Activated CD8-positive, alpha-beta memory T cell treated with anti-CD3 and anti-CD28 coated beads for 48 hours (primary cell): ENCODE measurements at regions not wholly inside any gene's neighbourhood (a gene's known extent, or its start where the extent isn't known, plus 50 kb on each side); places are given as distances from the start of the nearest gene placed in this dataset.
"Not testable (repeated sequence)": the region's sequence is repeated elsewhere in the genome, so short reads cannot be mapped to it uniquely, and the experiment has no call there.

Experiments
- DNase-seq, 3 experiments: peaks; one replicate each; pipeline ENCODE4 v3.0.0-alpha.2; 2020; ENCODE audit warnings: low read depth in 2 of 3, low spot score in 2 of 3

- no peak for DNase-seq
These were observed 122.8 kb upstream of the MAP3K1 start for GRCh38 chr5:56692359-56693219.

GRCh38 chr5:56688402-56688801 lies 126.9 kb upstream of the MAP3K1 start:
- DNase-seq, result no peak

DNA sequence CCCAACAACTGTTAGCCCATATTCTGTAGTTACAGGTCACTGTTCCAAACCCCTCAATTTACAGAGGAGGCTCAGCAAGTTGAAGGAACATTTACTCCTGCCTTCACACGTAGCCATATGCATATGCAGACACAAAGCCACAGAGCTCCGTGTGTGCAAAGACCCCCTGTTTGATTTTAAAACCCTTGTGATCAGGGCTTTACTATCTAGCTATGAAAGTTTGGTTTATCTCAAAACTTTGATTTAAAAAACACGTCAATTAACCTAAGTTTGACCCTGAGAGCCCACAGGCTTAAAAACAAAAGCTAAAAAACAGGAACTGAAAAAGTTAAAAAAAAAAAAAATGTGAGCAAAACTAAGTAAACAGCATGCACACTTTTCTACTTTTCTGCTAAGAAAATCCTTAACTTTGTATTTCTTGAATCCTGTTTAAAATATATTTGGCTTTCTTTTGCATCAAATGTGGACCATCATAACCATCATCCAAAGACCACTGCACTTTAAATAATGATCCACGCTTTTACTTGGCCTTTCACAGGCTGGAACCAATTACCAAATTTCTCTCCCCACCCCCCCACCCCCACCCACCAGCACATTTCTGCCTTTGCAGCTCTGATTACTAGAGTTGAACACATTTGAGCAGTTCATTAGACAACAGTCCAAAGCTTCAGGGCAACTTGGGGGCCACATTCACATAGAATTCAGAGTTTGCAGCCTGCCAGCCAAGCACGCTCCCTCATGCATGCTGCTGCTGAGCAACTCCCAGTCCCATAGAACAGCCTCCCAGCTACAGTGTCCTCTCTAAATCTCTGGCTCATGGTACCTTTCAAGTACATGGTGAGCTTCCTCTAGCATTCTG lies 128.8 kb upstream of the MAP3K1 start:
- no peak for DNase-seq

DNA sequence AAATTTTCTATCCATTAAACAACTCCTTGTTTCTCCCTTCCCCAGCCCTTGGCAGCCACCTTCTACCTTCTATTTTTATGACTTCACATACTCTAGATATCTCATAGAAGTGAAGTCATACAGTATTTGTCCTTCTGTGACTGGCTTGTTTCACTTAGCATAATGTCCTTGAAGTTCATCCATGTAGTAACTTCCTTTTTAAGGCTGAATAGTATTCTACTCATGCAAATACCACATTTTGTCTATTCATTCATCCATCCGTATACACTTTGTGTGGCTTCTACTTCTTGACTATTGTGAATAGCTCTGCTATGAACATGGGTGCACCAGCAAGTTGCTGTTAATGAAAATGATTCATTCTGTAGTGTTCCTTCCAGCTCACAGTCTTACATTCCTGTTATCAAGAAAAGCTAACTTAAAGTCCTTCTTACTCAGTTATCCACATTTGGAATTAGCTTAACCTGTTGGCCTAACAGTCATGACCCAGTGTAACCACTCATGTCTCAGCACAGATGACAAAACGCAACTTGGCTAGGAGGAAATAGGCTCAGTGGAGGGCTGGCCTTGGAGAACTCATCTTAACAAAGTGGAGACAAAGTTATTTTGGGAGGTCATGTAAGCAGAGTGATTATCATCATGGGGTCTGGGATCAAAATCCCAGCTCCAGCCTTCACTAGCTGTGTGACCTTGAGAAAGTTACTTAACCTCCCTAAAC lies 129.7 kb upstream of the MAP3K1 start:
- DNase-seq, result no peak

DNA sequence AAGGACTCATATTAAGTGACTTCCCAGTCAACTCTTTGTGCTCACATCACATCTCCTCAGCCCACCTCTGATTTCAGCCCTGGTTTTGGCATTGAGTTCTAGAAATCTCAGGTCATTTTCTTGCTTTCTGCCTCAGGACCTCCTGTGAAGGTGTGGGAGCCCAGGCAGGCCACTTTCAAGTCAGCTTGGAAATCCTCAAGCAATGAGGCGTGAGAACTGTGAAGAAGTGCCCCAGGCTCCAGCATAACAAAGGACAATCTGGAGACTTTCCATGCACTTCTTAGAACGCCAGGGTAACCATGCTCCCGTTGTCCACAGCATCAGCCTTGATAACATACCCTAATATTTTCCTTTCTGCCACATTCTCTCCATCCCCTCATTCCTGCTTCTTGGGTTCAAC lies 131.2 kb upstream of the MAP3K1 start:
- DNase-seq, result no peak

DNA sequence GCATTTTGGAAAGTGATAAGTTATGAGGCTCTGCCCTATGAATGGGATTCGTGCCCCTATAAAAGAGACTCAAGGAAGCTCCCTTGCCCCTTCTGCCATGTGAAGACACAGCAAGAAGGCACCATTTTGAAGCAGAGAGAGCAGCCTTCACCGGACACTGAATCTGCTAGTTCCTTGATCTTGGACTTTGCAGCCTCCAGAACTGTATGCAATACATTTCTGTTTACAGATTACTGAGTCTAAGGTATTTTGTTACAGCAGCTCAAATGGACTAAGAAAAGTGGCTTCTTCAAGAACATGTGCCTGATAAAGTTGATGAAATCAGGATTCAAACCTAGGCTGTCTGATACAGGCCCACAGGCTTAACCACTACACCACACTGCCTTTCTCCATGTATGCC lies 131.6 kb upstream of the MAP3K1 start:
- no peak for DNase-seq

DNA sequence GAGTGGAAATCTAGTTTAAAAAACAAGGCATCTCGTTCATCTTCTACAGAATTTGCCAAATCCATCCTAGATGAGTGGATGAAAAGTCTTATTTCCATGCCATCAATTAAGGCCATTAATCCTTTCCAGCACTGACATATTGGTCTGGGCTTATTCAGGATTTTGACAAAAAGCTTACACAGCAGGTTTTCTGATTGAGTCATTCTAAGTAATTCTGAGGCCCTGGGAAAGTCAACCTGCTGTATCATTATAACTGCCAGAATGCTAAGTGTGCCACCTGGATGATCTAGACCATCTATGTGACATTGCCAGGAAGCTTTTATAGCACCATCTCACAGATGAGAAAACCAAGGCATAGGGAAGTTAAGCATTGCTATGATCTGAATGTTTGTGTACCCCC lies 132.1 kb upstream of the MAP3K1 start:
- DNase-seq, result no peak

DNA sequence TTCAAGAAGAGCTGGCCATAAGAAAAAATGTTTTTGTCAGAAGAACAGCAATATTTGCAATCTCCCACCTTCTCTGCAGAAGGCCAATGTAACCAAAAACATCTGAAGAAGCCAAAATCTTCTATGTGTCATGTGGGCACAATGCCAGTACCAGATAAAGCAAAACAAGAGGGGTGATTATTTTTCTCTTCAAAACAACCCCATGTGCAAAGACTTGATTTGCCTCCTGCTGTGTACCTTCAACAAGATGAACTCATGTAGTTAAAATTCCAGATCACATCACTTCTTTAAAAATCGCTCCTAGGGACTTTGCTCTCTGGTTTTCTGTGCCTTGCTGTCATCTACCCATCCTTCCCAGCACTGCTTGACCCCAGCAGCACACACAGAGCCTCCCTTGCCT lies 134.0 kb upstream of the MAP3K1 start:
- DNase-seq, result no peak

DNA sequence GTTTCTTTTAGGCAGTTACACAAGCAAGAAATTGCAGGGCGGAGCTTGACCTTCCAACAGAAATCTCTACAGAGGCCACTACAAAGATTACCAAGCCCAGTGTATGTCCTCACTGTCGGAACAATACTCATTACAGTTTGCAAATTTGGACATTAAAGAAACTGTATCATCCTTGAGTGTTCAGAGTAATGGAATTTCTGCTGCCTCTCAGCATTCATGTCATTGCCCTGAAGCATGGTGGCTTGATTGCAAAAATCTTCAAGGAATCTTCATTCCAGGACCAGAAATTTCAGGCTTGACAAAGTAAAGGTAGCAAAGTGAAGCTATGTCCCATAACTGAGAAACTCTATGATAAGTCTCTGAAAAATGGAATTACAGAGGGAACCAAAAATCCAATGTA lies 134.6 kb upstream of the MAP3K1 start:
- no peak for DNase-seq

GRCh38 chr5:56677690-56678305 lies 137.6 kb upstream of the MAP3K1 start:
- no peak for DNase-seq

DNA sequence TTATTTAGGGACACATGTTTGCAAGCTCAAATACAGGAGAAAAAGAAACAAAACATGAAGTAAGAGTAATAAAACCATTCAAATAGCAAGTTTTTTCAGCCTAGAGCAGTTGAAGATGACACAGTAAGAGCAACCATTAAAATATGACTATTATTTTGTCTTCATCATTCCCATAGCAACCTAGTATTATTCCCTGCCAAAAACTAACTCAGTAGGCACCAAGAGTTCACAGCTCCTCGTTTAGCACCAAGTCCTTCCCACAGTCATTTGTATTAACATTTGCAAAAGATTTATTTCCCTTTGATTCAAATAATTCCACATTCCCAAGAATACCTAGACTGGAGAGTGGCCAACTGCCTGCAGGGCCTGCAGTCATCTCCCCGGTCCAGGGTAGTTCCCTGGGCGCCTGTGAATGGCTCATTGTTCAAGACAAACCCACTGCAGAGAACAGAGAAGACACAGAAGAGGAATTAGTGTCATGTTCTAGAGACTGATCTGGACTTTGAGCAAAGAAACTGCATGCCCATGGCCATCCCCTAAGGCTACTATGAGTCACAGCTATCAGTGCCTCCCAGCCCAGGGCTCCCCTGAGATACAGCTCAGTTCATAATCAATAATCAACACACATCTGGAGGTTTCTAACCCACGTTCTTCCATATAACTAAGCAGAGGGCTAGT lies 139.1 kb upstream of the MAP3K1 start:
- DNase-seq, result no peak

GRCh38 chr5:56674441-56674840 lies 140.9 kb upstream of the MAP3K1 start:
- DNase-seq, result no peak

GRCh38 chr5:56673171-56673570 lies 142.2 kb upstream of the MAP3K1 start:
- DNase-seq, result no peak

- no peak for DNase-seq
These were observed 143.8 kb upstream of the MAP3K1 start for GRCh38 chr5:56671571-56671970.

DNA sequence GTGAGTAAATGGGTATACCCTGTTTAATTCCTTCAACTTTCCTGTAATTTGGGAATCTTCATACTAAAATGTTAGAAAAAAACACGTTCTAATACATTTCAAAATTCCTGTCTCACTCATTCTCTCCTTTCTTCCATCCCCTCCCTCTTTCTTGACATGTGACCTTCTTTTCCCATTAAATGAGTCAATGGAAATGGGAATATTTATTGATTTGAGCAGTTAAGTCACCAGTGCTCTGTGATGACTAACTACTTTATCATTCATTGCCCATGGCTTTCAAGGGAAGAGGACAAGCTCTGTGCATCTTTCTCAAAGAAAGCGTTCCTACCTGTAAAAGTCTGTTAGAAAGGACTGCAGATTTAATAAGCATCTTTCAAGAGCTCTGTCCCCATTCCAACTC lies 144.4 kb upstream of the MAP3K1 start:
- DNase-seq, result no peak

DNA sequence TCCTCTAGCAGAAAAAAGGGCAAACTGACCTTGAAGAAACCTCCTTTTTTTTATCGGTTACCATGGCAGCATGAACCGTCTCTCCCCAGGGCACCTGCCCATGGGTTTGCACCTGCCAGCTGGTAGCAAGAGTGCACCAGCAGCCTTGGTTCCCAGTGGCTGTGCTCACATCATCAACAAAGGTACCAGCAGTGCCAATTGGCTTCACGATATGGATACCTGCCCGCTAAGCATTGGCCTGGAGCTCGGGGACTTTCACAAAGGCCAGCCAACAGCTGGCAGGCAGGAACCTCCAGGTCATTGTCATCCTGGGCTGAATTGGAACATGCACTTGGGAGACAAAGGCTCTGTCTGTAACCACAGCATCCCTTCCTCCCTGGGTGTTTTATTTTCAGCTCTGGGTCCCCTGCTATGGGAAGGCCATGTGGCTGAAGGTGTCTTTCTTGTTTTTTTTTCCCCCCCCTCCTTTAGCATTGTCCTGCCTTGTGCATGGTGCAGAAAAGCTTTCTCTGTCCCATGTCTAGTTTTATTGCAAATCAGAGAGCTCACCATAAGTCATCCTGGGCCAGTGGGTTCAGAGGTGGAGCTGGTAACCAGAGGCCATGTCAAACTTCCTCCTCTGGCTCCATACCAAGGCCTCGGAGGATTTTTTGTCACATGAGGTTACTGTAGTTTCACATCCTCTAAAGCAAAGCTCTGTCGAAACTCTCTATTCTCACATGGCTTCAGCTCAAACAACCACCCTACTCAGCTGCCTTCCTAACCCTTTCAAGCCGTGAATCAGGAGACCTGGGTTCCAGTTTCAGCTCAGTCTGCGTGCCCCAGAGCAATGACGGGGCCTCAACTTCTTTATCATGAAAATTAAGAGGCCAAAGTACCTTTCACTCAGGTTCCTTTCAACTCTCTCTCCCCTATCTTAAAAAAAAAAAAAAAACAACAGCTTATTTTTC lies 145.5 kb upstream of the MAP3K1 start:
- peak in 2 of 3 experiments; percentile 4 to 12 for DNase-seq

GRCh38 chr5:56668996-56669395 lies 146.4 kb upstream of the MAP3K1 start:
- DNase-seq, result no peak

DNA sequence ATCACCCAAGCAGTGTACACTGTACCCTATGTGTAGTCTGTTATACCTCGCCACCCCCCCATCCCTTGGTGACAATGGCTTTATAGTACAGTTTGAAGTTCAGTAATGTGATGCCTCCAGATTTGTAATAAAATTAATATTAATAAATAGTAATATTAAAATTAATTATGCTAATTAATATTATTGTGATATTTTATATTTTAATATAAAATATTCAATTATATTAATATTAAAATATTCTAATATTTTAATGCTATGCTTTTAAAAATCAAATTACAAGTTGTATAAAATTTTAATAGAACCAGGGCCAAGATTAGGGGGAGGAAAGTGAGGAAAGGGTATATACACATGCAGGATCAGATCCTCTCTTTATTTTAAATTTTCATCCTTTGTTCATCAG lies 147.7 kb upstream of the MAP3K1 start:
- DNase-seq, result no peak

- no peak for DNase-seq
These were observed 148.4 kb upstream of the MAP3K1 start for GRCh38 chr5:56666901-56667300.

DNA sequence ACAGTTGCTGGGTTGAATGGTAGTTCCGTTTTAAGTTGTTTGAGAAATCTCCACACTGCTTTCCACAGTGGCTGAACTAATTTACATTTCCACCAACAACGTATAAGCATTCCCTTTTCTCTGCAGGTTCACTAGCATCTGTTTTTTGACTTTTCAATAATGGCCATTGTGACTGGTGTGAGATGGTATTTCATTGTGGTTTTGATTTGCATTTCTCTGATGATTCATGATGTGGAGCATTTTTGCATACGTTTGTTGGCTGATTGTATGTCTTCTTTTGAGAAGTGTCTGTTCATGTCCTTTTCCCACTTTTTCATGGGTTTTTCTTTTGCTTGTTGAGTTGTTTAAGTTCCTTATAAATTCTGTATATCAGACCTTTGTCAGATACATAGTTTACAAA lies 150.2 kb upstream of the MAP3K1 start:
- DNase-seq, result not testable (repeated sequence)
